Stomach (tissue), 8 donors: ENCODE measurements at regions not wholly inside any gene's neighbourhood (a gene's known extent, or its start where the extent isn't known, plus 50 kb on each side); places are given as distances from the start of the nearest gene placed in this dataset.

Experiments
- DNase-seq, 2 donors: peaks; one replicate each; pipeline versions ENCODE4 v3.0.0 to v3.0.0-alpha.2; 2013 to 2019
- H3K27ac ChIP-seq, 5 donors: fragments of 200-600 bp in 4 of 5; sonication (generic) in 4 of 5; one replicate each; pipeline ENCODE4 v1.5.1; 2013 to 2019; ENCODE audit warnings: mild to moderate bottlenecking in 1 of 5, moderate library complexity in 1 of 5
- H3K27me3 ChIP-seq, 3 donors: fragments of 200-600 bp; sonication (generic); one replicate each; pipeline ENCODE4 v1.5.1; 2017 to 2019; ENCODE audit warnings: mixed run types in 1 of 3
- H3K36me3 ChIP-seq, 4 donors: fragments of 200-600 bp; sonication (generic); 1 replicate in 3 of 4; 2 replicates in 1 of 4; pipeline ENCODE4 v1.5.1; 2016 to 2019
- H3K4me1 ChIP-seq, 4 donors: fragments of 200-600 bp; sonication (generic); one replicate each; pipeline ENCODE4 v1.5.1; 2016 to 2019
- H3K4me3 ChIP-seq, 4 donors: fragments of 200-600 bp; sonication (generic) in 3 of 4; one replicate each; pipeline ENCODE4 v1.5.1; 2016 to 2019; ENCODE audit warnings: mild to moderate bottlenecking in 1 of 4
- H3K9me3 ChIP-seq, 4 donors: fragments of 200-600 bp; sonication (generic); one replicate each; pipeline ENCODE4 v1.5.1; 2016 to 2019
- EP300 ChIP-seq: sonication (generic); formaldehyde crosslinking; IDR thresholded peaks from one replicate; pipeline ENCODE4 v1.6.1; 2017; ENCODE audit warnings: antibody characterized with exemption
- POLR2A ChIP-seq, 4 donors: fragments of 450-650 bp; IDR thresholded peaks; one replicate each; pipeline ENCODE4 v1.6.1; 2016; ENCODE audit warnings: antibody characterized with exemption in 4 of 4, control low read depth in 2 of 4, mild to moderate bottlenecking in 1 of 4, moderate library complexity in 1 of 4
- POLR2AphosphoS5 ChIP-seq, 3 donors: sonication (generic); formaldehyde crosslinking; IDR thresholded peaks; one replicate each; pipeline ENCODE4 v1.6.1; 2016; ENCODE audit warnings: antibody characterized with exemption in 3 of 3
- WGBS, 5 donors: extraction: QIAGEN DNeasy Blood & Tissue Kit in 3 of 5; methylation state at CpG; one replicate each; pipeline versions ENCODE4 v1.1.5 to v1.1.7; 2013 to 2018; 5-methylcytosine and 5-hydroxymethylcytosine counted together
- intact Hi-C: fragments of 100-400 bp; cut with DNase I; formaldehyde crosslinking; loops from one replicate; pipeline ENCODE4 v1.15.1; 2023; ENCODE audit warnings: low total_unique reads
- TF ChIP-seq, protein P1 (sequence below), 7 experiments: fragments of 450-650 bp in 4 of 7; fragments of 200-600 bp in 3 of 7; sonication (generic) in 3 of 7; IDR thresholded peaks; one replicate each; pipeline ENCODE4 v1.5.1; 2016 to 2019; ENCODE audit warnings: antibody characterized with exemption in 7 of 7, control low read depth in 2 of 7, mild to moderate bottlenecking in 1 of 7
- donor health status: healthy with polysubstance abuse.
- donor health status: Bipolar disorder and iron deficiency.
- donor health status: healthy.

DNA sequence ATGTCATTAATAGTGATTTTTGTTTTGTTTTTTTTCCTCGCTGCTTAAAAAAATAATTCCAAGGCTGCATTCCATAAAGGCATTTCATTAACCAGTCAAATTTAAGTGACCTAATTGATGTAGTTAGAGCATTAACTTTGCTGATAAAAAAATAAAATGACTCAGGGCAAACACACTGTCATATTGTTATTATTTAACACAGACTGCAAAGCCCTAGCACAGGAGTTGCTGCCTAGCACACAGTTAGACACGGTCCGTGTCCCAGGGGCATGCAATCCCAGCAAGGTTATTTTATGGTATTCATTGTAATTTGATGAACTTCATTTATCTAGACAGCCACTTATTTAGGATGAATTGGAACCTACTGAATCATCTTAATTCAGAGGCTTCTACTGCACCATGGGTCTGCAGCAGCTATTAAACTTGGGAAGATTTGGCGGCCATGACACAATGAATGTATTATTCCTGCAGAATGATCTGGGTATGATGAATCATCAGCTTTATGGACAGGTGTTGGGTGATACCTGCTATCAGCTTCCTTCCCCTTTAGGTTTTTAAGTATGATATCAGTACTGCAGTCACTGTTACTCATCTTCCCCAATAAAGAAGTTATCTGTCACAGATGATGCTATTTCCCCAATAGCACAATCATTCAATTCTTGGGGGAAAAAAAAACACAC lies 182.7 kb downstream of the PPARGC1A start:
- DNase-seq: no peak
- H3K36me3 ChIP-seq: no peaks in the 10 kb centered on the region
- TF ChIP-seq POLR2A (IDR thresholded peaks at IDR 0.05) (no peak), EP300 (no peak), POLR2AphosphoS5 (IDR thresholded peaks at IDR 0.05) (no peak)
- TF ChIP-seq, protein P1, sequence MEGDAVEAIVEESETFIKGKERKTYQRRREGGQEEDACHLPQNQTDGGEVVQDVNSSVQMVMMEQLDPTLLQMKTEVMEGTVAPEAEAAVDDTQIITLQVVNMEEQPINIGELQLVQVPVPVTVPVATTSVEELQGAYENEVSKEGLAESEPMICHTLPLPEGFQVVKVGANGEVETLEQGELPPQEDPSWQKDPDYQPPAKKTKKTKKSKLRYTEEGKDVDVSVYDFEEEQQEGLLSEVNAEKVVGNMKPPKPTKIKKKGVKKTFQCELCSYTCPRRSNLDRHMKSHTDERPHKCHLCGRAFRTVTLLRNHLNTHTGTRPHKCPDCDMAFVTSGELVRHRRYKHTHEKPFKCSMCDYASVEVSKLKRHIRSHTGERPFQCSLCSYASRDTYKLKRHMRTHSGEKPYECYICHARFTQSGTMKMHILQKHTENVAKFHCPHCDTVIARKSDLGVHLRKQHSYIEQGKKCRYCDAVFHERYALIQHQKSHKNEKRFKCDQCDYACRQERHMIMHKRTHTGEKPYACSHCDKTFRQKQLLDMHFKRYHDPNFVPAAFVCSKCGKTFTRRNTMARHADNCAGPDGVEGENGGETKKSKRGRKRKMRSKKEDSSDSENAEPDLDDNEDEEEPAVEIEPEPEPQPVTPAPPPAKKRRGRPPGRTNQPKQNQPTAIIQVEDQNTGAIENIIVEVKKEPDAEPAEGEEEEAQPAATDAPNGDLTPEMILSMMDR (IDR thresholded peaks at IDR 0.05): no peak
- H3K4me3 ChIP-seq: no peak overlapping the region
- WGBS, 5 donors: 71 to 89% (median 83%) methylated on average over 4 of the region's 4 CpGs
- H3K27ac ChIP-seq: no peak overlapping the region
- intact Hi-C loops: no loop called here
- H3K9me3 ChIP-seq: no peaks in the 10 kb centered on the region
- no peaks in the 10 kb centered on the region for H3K27me3 ChIP-seq
- no peaks in the 10 kb centered on the region for H3K4me1 ChIP-seq

DNA sequence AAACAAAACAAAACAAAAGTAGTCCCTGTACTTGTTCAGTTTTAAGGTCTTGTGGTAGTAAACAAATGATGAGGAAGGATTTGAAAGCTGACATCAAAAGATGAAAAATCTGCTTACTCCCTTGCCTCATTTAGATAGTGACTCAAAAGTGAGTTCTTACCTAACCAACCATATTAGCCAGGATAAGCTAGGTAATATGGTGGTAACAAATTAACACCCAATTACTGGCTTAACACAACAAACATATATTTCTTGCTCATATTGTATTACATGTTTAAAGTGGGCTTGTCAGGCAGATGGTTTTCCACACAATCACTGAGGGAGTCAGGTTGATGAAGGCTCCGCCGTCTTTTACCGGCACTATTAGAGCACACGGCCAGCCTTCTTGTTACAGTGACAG lies 189.7 kb downstream of the PPARGC1A start:
- Histone ChIP-seq H3K9me3 (no peaks in the 10 kb centered on the region), H3K27me3 (no peaks in the 10 kb centered on the region), H3K36me3 (no peaks in the 10 kb centered on the region), H3K27ac (no peak overlapping the region), H3K4me1 (no peaks in the 10 kb centered on the region), H3K4me3 (no peak overlapping the region)
- intact Hi-C loops: no loop called here
- DNase-seq: no peak
- WGBS, 5 donors: 89 to 100% (median 96%) methylated on average over 4 of the region's 4 CpGs
- TF ChIP-seq, protein P1 (IDR thresholded peaks at IDR 0.05): no peak
- TF ChIP-seq POLR2A (IDR thresholded peaks at IDR 0.05) (no peak), POLR2AphosphoS5 (IDR thresholded peaks at IDR 0.05) (no peak), EP300 (no peak)

DNA sequence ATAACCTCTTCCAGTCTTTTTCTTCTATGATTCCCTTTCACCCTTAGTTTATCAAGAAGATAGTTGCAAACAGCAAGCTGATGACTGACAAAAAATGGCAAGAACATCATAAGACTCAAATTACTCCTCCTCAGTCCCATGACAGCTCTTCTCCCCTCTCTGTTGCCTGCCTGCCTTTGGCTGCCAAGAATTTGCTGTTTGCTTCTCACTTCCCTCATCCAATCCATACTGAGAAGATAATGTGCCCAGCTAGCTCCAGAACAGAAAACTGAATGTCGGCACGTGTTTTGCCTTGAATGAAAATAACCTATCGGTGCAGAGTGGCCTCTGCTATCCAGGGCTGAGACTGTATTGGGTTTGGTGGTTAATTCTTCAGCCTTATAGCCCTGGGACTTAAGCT lies 192.1 kb downstream of the PPARGC1A start:
- no peak for DNase-seq
- TF ChIP-seq POLR2A (IDR thresholded peaks at IDR 0.05) (no peak), POLR2AphosphoS5 (IDR thresholded peaks at IDR 0.05) (no peak), EP300 (no peak)
- TF ChIP-seq, protein P1 (IDR thresholded peaks at IDR 0.05): no peak

DNA sequence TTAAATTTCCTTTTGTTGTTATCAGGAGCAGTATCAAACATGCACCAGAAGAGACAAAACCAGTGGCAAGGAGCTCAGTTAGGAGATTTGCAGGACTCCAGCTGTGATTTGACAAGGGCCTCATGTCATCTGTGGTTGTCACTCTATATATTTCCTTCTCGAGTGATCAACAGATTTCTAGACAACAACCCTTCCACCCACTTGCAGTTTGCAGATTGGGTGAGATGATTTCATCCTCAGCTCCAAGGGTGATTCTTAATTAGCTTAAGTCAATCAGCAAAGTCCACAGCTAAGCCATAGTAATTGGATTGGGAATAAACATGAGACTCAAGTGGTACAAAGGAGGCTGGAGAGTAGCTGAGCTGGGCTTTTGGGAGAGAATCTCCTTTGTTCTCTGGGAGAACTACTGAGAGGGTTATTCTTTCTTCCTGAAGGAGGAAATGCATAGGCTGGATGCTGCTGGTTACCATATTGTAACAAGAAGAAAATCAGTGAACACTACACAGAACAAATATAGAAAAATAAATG lies 192.8 kb downstream of the PPARGC1A start:
- 57 to 70% (median 63%) methylated on average over 1 of the region's 1 CpG for WGBS, 5 donors
- TF ChIP-seq POLR2AphosphoS5 (IDR thresholded peaks at IDR 0.05) (no peak), EP300 (no peak), POLR2A (IDR thresholded peaks at IDR 0.05) (no peak)
- TF ChIP-seq, protein P1 (IDR thresholded peaks at IDR 0.05): no peak

More for the DNA sequence above, 192.1 kb downstream of the PPARGC1A start:
- H3K27ac ChIP-seq: no peak overlapping the region
- H3K4me3 ChIP-seq: no peak overlapping the region
- 84 to 89% (median 88%) methylated on average over 3 of the region's 3 CpGs for WGBS, 5 donors
- H3K27me3 ChIP-seq: no peaks in the 10 kb centered on the region
- H3K36me3 ChIP-seq: no peaks in the 10 kb centered on the region
- intact Hi-C loops: no loop called here
- H3K9me3 ChIP-seq: no peaks in the 10 kb centered on the region
- no peaks in the 10 kb centered on the region for H3K4me1 ChIP-seq

More for the DNA sequence above, 192.8 kb downstream of the PPARGC1A start:
- no peaks in the 10 kb centered on the region for H3K9me3 ChIP-seq
- H3K4me1 ChIP-seq: no peaks in the 10 kb centered on the region
- H3K4me3 ChIP-seq: no peak overlapping the region
- H3K36me3 ChIP-seq: no peaks in the 10 kb centered on the region
- intact Hi-C loops: no loop called here
- H3K27me3 ChIP-seq: no peaks in the 10 kb centered on the region
- DNase-seq: no peak
- no peak overlapping the region for H3K27ac ChIP-seq
